ENCODE measurements at regions not wholly inside any gene's neighbourhood (a gene's known extent, or its start where the extent isn't known, plus 50 kb on each side); places are given as distances from the start of the nearest gene placed in this dataset.

GRCh38 chr7:67794544-67794943 is 797.9 kb downstream of the TYW1 start:
- ChIA-PET CTCF (no interaction called here), POLR2A (ENCODE audit: unreplicated experiment) (no interaction called here)
- no peak overlapping the region for H3K4ac ChIP-seq (ENCODE audit: low read depth, low read length)
- WGBS, 2 experiments (ENCODE audit: extremely low coverage in 2 of 2, insufficient read length in 1 of 2) = no CpG with 5 or more reads among the region's 2 CpGs
- H2AK9ac ChIP-seq (replicated peaks; ENCODE audit: low read depth, low read length, poor library complexity) = no peak overlapping the region
- no peak overlapping the region for H4K5ac ChIP-seq (ENCODE audit: low read depth, low read length)
- DNase-seq (no peak), ATAC-seq (ENCODE audit: low read depth) (no peak)
- no peaks in the 10 kb centered on the region for H3K4me1 ChIP-seq (ENCODE audit: control insufficient read depth, insufficient read depth, low read length)
- intact Hi-C loops (cut with micrococcal nuclease) = no loop called here
- H3K9me3 ChIP-seq (ENCODE audit: control insufficient read depth, insufficient read depth, low read length) = peaks cover 22% of the 10 kb centered on the region
- H4K91ac ChIP-seq (ENCODE audit: insufficient read depth, low read depth, low read length) = no peak overlapping the region
- TF ChIP-seq CEBPB (IDR thresholded peaks at IDR 0.05; ENCODE audit: low read depth, low read length) (no peak), POLR2A (IDR thresholded peaks at IDR 0.05; ENCODE audit: low read depth, low read length) (no peak), USF2 (IDR thresholded peaks at IDR 0.05; ENCODE audit: low read depth, low read length) (no peak), MXI1 (IDR thresholded peaks at IDR 0.05; ENCODE audit: borderline replicate concordance, low read depth, low read length) (no peak), CHD1 (IDR thresholded peaks at IDR 0.05; ENCODE audit: low read depth, low read length) (no peak), RFX5 (IDR thresholded peaks at IDR 0.05; ENCODE audit: low read depth, low read length) (no peak), MAZ (IDR thresholded peaks at IDR 0.05; ENCODE audit: borderline replicate concordance, low read depth, low read length) (no peak), SMC3 (IDR thresholded peaks at IDR 0.05; ENCODE audit: low read depth, low read length) (no peak), FOS (IDR thresholded peaks at IDR 0.05; ENCODE audit: low read depth, low read length) (no peak), RAD21 (IDR thresholded peaks at IDR 0.05; ENCODE audit: low read length) (no peak), NFE2L2 (IDR thresholded peaks at IDR 0.05; ENCODE audit: low read depth, low read length) (no peak), BHLHE40 (IDR thresholded peaks at IDR 0.05; ENCODE audit: low read depth, low read length) (no peak), RCOR1 (IDR thresholded peaks at IDR 0.05; ENCODE audit: insufficient replicate concordance, low read length) (no peak), MAFK (IDR thresholded peaks at IDR 0.05; ENCODE audit: low read depth, low read length) (no peak)
- TF ChIP-seq, protein P1, sequence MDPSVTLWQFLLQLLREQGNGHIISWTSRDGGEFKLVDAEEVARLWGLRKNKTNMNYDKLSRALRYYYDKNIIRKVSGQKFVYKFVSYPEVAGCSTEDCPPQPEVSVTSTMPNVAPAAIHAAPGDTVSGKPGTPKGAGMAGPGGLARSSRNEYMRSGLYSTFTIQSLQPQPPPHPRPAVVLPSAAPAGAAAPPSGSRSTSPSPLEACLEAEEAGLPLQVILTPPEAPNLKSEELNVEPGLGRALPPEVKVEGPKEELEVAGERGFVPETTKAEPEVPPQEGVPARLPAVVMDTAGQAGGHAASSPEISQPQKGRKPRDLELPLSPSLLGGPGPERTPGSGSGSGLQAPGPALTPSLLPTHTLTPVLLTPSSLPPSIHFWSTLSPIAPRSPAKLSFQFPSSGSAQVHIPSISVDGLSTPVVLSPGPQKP (IDR thresholded peaks at IDR 0.05; ENCODE audit: borderline replicate concordance, low read depth, low read length) = no peak
- TF ChIP-seq, protein P2, sequence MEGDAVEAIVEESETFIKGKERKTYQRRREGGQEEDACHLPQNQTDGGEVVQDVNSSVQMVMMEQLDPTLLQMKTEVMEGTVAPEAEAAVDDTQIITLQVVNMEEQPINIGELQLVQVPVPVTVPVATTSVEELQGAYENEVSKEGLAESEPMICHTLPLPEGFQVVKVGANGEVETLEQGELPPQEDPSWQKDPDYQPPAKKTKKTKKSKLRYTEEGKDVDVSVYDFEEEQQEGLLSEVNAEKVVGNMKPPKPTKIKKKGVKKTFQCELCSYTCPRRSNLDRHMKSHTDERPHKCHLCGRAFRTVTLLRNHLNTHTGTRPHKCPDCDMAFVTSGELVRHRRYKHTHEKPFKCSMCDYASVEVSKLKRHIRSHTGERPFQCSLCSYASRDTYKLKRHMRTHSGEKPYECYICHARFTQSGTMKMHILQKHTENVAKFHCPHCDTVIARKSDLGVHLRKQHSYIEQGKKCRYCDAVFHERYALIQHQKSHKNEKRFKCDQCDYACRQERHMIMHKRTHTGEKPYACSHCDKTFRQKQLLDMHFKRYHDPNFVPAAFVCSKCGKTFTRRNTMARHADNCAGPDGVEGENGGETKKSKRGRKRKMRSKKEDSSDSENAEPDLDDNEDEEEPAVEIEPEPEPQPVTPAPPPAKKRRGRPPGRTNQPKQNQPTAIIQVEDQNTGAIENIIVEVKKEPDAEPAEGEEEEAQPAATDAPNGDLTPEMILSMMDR (conservative IDR thresholded peaks at IDR 0.05; ENCODE audit: low read depth, low read length) = no peak
- in situ Hi-C loops (cut with MboI; ENCODE audit: low sequenced_read_pairs) = no loop called here
- H2BK120ac ChIP-seq (ENCODE audit: low read depth, low read length) = no peak overlapping the region
- H4K8ac ChIP-seq (ENCODE audit: low read depth in 2 of 2, low read length in 2 of 2) = no peak overlapping the region
- no TSS peak for BruUV-seq (replicated peaks)
- no peaks in the 10 kb centered on the region for H3K36me3 ChIP-seq (ENCODE audit: control insufficient read depth, insufficient read depth, low read length)
- no peak overlapping the region for H3K27ac ChIP-seq (ENCODE audit: insufficient read depth, low read length)
- no peak overlapping the region for H3K4me3 ChIP-seq (ENCODE audit: insufficient read depth, low read depth, low read length)
- H2AK5ac ChIP-seq (ENCODE audit: low read depth, low read length) = no peak overlapping the region
- no peaks in the 10 kb centered on the region for H3K79me1 ChIP-seq (ENCODE audit: low read depth in 1 of 2, low read length in 2 of 2)
- no peaks in the 10 kb centered on the region for H3K27me3 ChIP-seq (ENCODE audit: control insufficient read depth, insufficient read depth, low read length)
- H2BK20ac ChIP-seq (ENCODE audit: low read depth, low read length) = no peak overlapping the region
- H3K14ac ChIP-seq (replicated peaks; ENCODE audit: low read depth, low read length) = no peak overlapping the region
- no peak overlapping the region for H2BK15ac ChIP-seq (ENCODE audit: low read depth, low read length)
- no peak overlapping the region for H2AFZ ChIP-seq (replicated peaks; ENCODE audit: low read length, poor library complexity)
- H3K56ac ChIP-seq (ENCODE audit: extremely low read depth, insufficient read depth, low read length) = no peak overlapping the region
- H2BK5ac ChIP-seq (ENCODE audit: low read depth, low read length, poor library complexity, severe bottlenecking) = no peak overlapping the region
- H3K9ac ChIP-seq (ENCODE audit: low read depth, low read length) = no peak overlapping the region
- H3K23ac ChIP-seq (ENCODE audit: low read depth, low read length) = no peak overlapping the region
- no peak overlapping the region for H3K4me2 ChIP-seq (ENCODE audit: low read depth, low read length)
- dilution Hi-C loops (cut with HindIII; ENCODE audit: low sequenced_read_pairs, unreplicated experiment) = no loop called here
- no peaks in the 10 kb centered on the region for H4K20me1 ChIP-seq (ENCODE audit: insufficient read depth, low read length)
- H3K18ac ChIP-seq (ENCODE audit: low read depth, low read length) = no peak overlapping the region
- no peaks in the 10 kb centered on the region for H3K9me1 ChIP-seq (ENCODE audit: insufficient read depth, low read length)

Data from IMR-90 (cell line).